ENCODE measurements at regions not wholly inside any gene's neighbourhood (a gene's known extent, or its start where the extent isn't known, plus 50 kb on each side); places are given as distances from the start of the nearest gene placed in this dataset.

- H3K4me3 ChIP-seq (ENCODE audit: control insufficient read depth, low read depth, low read length), result no peak overlapping the region
- no peak for DNase-seq (ENCODE audit: low read depth)
- TF ChIP-seq CTCF (IDR thresholded peaks at IDR 0.05; ENCODE audit: control insufficient read depth, insufficient read depth, low read depth, low read length, missing control alignments), result no peak
Observed at GRCh38 chr6:143598466-143599080, 79.2 kb upstream of the PHACTR2 start.

- DNase-seq (ENCODE audit: low read depth), result no peak
- no peak overlapping the region for H3K4me3 ChIP-seq (ENCODE audit: control insufficient read depth, low read depth, low read length)
- no peak for TF ChIP-seq CTCF (IDR thresholded peaks at IDR 0.05; ENCODE audit: control insufficient read depth, insufficient read depth, low read depth, low read length, missing control alignments)
Observed at GRCh38 chr6:143596866-143597265, 80.9 kb upstream of the PHACTR2 start.

GRCh38 chr6:143595251-143596036 is 82.3 kb upstream of the PHACTR2 start:
- no peak for DNase-seq (ENCODE audit: low read depth)

GRCh38 chr6:143594647-143595046 is 83.1 kb upstream of the PHACTR2 start:
- H3K4me3 ChIP-seq (ENCODE audit: control insufficient read depth, low read depth, low read length), result no peak overlapping the region
- no peak for DNase-seq (ENCODE audit: low read depth)
- no peak for TF ChIP-seq CTCF (IDR thresholded peaks at IDR 0.05; ENCODE audit: control insufficient read depth, insufficient read depth, low read depth, low read length, missing control alignments)

More at GRCh38 chr6:143595251-143596036, 82.3 kb upstream of the PHACTR2 start:
- H3K4me3 ChIP-seq (ENCODE audit: control insufficient read depth, low read depth, low read length), result no peak overlapping the region
- no peak for TF ChIP-seq CTCF (IDR thresholded peaks at IDR 0.05; ENCODE audit: control insufficient read depth, insufficient read depth, low read depth, low read length, missing control alignments)

GRCh38 chr6:143592335-143592734 is 80.8 kb upstream of the FUCA2 start:
- H3K4me3 ChIP-seq (ENCODE audit: control insufficient read depth, low read depth, low read length), result no peak overlapping the region
- DNase-seq (ENCODE audit: low read depth), result no peak
- peak; percentile 31 for TF ChIP-seq CTCF (IDR thresholded peaks at IDR 0.05; ENCODE audit: control insufficient read depth, insufficient read depth, low read depth, low read length, missing control alignments)

- no peak overlapping the region for H3K4me3 ChIP-seq (ENCODE audit: control insufficient read depth, low read depth, low read length)
- DNase-seq (ENCODE audit: low read depth), result no peak
- TF ChIP-seq CTCF (IDR thresholded peaks at IDR 0.05; ENCODE audit: control insufficient read depth, insufficient read depth, low read depth, low read length, missing control alignments), result no peak
Observed at GRCh38 chr6:143591441-143591840, 79.9 kb upstream of the FUCA2 start.
